Activated naive CD8-positive, alpha-beta T cell treated with anti-CD3 and anti-CD28 coated beads, Interleukin-2, amount 10 ng/mL, durations not matched to agents 7 days and 5 days (primary cell): ENCODE measurements at regions not wholly inside any gene's neighbourhood (a gene's known extent, or its start where the extent isn't known, plus 50 kb on each side); places are given as distances from the start of the nearest gene placed in this dataset.

Experiments used
- ATAC-seq: fragments of 150-1000 bp; cut with Tn5 transposase; one replicate; pipeline ENCODE4 v1.10.0; 2021; ENCODE audit warnings: low read depth, moderate library complexity
- POLR2A ChIA-PET: fragments of 350-600 bp; sonication (Branson Sonifier 250); formaldehyde crosslinking; loops from one replicate; lab custom pipeline; 2021; ENCODE audit warnings: antibody characterized with exemption; lab: Charles Lee
- DNase-seq: peaks from one replicate; pipeline ENCODE4 v3.0.0; 2021
- H3K27ac Mint-ChIP-seq: one replicate; pipeline ENCODE4 v1.8.0; 2022; ENCODE audit warnings: mild to moderate bottlenecking, mixed read lengths
- H3K27me3 Mint-ChIP-seq: one replicate; pipeline ENCODE4 v1.8.0; 2022; ENCODE audit warnings: mild to moderate bottlenecking, moderate library complexity, mixed read lengths
- H3K36me3 Mint-ChIP-seq: one replicate; pipeline ENCODE4 v1.8.0; 2021; ENCODE audit warnings: mild to moderate bottlenecking, mixed read lengths
- H3K4me1 Mint-ChIP-seq: one replicate; pipeline ENCODE4 v1.8.0; 2021; ENCODE audit warnings: mixed read lengths
- H3K4me3 Mint-ChIP-seq: one replicate; pipeline ENCODE4 v1.8.0; 2022; ENCODE audit warnings: mild to moderate bottlenecking, moderate library complexity, mixed read lengths
- H3K9me3 Mint-ChIP-seq: one replicate; pipeline ENCODE4 v1.8.0; 2021; ENCODE audit warnings: mixed read lengths

DNA sequence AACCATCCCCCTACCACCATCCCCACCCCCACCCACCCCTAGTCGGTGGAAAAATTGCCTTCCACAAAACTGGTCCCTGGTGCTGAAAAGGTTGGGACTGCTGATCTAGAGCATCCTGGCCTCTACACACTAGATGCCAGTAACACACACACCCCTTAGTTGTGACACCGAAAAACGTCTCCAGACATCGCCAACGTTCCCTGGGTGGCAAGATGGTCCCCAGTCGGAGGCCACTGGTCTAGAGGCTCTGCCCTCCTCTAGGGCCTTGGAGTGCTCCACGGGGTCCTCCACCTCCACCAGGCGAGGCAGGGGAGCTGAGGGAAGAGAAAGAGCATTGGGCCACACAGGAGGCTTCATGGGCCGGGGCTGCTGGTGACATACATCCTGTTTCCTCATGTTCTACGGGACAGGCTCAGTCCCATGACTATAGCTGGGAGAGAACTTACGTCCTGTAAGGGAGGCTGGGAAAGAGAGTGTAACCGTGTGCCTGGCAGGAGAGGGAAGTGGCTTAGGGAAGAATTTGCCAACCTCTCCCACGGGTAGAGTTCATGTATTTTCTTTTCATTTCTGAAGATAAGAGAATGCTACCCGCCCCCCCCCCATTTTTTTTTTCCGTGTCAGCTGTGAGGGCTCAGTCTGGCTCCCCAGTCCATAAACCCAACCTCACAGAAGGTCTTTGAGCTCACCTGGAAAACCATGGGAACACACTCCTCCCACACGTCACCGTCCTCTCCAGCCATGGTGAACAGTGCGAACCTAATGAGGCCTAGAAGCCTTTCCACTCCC is 132.7 kb upstream of the MYCN start:
- no peak overlapping the region for H3K27ac Mint-ChIP-seq
- no peaks in the 10 kb centered on the region for H3K4me1 Mint-ChIP-seq
- no peak for DNase-seq
- POLR2A ChIA-PET, result no interaction called here
- H3K4me3 Mint-ChIP-seq, result no peak overlapping the region
- ATAC-seq, result no peak
- no peaks in the 10 kb centered on the region for H3K36me3 Mint-ChIP-seq
- H3K9me3 Mint-ChIP-seq, result no peaks in the 10 kb centered on the region
- H3K27me3 Mint-ChIP-seq, result no peaks in the 10 kb centered on the region

DNA sequence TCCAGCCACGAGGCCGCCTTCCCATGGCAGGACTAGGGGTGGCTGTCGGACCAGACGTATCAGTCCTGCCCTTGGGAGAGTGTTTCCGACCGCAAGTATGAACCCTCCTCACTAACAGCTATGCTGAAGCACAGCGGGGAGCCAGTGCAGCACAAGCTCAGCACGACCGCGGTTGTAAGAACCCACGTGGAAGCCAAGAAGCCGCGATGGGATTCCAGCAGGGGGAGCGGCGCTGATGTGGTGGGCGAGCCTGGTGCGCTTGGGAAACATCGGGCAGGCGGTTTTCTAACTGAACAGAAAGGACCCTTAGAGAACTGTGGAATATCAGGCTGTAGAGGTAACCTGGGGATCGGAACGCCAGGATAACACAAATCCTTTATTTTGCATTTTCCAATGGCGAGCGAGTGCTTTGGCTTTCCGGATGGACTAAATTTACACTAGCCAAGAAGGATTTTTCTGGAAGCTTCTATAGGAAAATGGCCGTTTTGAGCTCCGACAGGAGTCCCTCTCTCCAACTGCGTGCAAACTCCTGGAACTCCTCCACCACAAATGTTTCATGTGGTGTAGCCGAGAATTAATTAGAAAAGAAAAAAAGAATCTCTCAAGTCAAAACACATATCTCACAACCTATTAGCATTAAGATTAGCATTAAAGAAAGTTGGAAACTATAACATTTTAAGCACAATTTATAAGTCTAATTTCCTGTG is 132.0 kb upstream of the MYCN start:
- DNase-seq, result no peak
- Mint-ChIP-seq H3K27ac (no peak overlapping the region), H3K9me3 (no peaks in the 10 kb centered on the region), H3K27me3 (no peaks in the 10 kb centered on the region), H3K4me3 (no peak overlapping the region), H3K4me1 (no peaks in the 10 kb centered on the region), H3K36me3 (no peaks in the 10 kb centered on the region)
- POLR2A ChIA-PET, result no interaction called here
- no peak for ATAC-seq

DNA sequence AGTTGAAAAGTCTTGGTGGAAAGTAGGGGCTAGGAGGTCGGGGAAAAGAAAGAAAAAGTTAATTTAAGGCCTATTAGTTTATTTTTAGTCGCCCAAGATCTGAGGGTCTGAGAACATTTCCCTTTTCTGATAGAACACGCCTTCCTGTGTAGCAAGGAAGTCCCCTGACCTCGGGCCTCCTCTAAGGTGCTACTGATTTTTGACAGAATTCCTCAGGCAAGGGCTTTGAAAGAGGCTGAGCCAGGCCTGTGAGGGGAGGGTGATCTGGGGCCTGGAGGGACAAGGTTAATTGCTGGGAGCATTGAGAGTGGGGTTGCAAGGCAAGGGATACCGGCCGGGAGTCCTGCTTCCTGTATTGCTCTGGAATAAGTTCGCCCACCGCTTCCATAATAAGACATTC is 131.4 kb upstream of the MYCN start:
- no peaks in the 10 kb centered on the region for H3K4me1 Mint-ChIP-seq
- H3K36me3 Mint-ChIP-seq, result no peaks in the 10 kb centered on the region
- H3K4me3 Mint-ChIP-seq, result no peak overlapping the region
- H3K27ac Mint-ChIP-seq, result no peak overlapping the region
- DNase-seq, result no peak
- H3K27me3 Mint-ChIP-seq, result no peaks in the 10 kb centered on the region
- no peaks in the 10 kb centered on the region for H3K9me3 Mint-ChIP-seq
- POLR2A ChIA-PET, result no interaction called here
- no peak for ATAC-seq

DNA sequence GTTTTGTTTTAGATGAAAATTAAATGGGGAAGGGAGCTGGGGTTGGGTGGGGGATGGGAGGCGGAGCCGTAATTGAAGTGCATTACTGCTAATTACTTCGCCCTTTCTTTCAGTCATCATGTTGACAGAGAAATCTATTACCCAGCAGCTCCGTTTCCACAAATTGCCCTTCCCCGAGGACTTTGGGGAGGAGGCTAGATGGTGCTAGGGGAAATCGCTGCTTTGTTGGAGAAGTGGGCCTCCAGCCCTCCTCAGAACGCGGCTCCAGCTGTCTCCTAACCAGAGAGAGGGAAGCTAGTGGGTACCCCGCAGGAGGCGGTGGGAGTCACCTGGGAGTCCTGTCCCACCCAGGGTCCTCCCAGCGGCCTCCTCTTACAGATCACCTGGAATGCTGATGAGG is 130.9 kb upstream of the MYCN start:
- Mint-ChIP-seq H3K4me3 (no peak overlapping the region), H3K36me3 (no peaks in the 10 kb centered on the region), H3K9me3 (no peaks in the 10 kb centered on the region), H3K27ac (no peak overlapping the region), H3K4me1 (no peaks in the 10 kb centered on the region), H3K27me3 (no peaks in the 10 kb centered on the region)
- ATAC-seq, result no peak
- DNase-seq, result no peak
- POLR2A ChIA-PET, result no interaction called here

DNA sequence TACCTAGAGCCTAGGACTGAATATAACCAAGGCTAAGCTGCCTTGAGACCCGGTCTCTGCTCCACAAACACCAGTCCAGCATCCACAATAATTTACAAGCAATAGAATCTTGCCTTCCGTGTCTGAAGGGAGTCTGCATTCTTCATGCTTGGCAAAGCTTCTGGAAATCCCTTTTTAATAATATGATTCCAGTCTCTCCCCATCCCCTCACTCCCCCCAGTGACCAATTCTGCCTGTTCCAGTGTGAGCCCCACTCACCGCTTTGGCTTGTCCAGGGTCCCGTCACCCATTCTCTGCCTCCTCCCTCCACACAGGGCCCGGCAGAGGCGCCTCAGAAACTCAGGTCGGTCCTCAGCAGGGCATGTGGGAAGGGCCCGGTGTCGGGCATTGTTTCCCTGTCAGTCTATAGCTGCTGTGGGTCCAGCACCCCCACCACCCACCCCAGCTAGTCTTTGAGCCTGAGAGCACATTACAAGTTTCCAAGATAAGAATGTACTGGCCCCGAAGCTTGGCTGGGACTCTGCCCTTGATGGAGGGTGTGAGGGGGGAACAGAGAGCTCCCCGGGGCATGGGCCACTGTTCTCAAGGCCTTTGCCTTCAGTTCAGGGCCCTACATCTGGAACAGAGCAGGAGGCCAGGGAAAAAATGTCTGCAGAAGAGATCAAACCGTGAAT is 129.7 kb upstream of the MYCN start:
- POLR2A ChIA-PET, result no interaction called here
- no peak for ATAC-seq
- H3K27ac Mint-ChIP-seq, result no peak overlapping the region
- peaks cover 5% of the 10 kb centered on the region for H3K27me3 Mint-ChIP-seq
- no peak overlapping the region for H3K4me3 Mint-ChIP-seq
- H3K4me1 Mint-ChIP-seq, result no peaks in the 10 kb centered on the region
- no peak for DNase-seq
- H3K9me3 Mint-ChIP-seq, result no peaks in the 10 kb centered on the region
- H3K36me3 Mint-ChIP-seq, result no peaks in the 10 kb centered on the region

DNA sequence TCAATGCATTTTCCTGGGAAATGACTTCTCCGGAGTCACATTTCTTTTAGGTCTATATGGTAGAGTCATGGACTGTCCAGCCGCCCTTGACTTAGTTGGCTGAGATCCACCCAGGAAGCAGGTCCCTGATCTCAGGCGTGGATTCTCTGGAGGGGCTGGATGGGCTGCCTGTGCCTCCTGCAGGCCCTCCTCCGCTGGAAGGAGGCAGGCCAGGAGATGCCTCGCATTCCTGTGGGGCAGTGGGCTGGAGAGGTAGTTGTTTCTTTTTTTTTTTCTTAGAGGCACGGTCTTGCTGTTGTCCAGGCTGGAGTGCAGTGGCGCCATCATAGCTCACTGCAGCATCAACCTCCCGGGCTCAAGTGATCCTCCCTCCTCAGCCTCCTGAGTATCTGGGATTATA is 129.0 kb upstream of the MYCN start:
- ATAC-seq (no peak), DNase-seq (no peak)
- Mint-ChIP-seq H3K4me3 (no peak overlapping the region), H3K27me3 (peaks cover 6% of the 10 kb centered on the region), H3K4me1 (no peaks in the 10 kb centered on the region), H3K9me3 (no peaks in the 10 kb centered on the region), H3K27ac (no peak overlapping the region), H3K36me3 (no peaks in the 10 kb centered on the region)
- POLR2A ChIA-PET, result no interaction called here

DNA sequence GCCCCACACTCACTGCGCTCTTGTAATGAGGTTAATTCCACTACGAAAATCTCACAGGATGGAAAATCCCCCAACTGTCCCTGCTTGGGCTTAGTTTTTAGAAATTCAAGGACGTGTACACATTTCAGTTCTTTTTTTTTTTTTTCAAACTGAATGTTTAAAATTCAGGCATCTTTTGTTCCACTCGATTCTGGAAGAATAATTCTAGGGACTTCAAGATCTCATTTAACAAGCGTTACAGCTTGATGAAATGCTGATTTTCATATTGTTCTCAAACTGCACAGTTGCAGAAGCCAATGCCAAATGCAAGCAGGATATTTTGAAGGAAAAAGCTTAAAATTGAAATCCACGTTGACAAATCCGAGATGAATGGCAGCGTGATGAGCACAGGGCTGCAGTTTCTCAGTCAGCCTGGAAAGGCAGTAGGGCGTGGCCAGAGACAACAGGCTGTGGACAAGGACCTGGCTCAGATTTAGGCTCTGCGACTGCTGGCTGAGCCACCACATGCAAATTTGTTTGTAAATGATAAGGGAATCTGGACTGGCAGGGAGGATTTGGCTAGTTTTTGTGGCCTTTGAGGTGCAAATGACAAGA is 128.1 kb upstream of the MYCN start:
- no peaks in the 10 kb centered on the region for H3K36me3 Mint-ChIP-seq

DNA sequence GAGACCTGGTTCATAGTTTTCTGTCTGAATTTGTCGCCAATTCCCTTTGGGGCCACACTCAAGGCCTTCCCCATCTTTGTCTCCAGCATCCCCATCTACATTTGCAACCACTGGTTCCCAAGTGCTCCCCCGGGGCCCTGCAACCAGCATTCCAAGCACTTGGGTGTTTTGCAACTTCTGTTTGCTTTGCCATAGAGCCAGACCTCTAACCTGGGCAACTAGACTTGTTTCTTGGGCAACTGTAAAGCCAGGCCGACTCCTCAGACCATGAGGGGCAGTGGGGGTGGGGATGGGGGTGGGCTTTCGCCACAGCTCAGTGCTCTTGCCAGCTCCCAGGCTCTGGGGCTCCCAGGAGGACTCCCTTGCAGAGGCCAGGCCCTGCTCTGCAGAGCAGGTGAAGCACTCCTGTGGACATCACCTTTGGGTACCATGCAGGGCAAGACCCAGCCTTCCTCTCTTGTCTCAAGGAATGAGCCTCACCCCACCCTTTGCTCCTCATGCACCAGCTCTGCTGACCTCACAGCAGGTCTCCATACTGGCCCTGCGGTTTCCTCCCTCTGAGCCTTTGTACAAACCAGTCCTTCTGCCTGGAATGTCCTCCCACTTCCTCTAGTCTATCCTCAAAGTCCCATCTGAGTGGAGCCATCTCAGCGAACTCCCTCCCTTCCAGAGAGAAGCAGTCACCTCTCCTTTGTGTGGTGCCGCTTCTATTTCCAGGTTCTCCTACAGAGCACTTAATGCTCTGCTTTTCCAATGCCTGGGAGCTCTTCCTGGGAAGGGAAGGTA is 126.7 kb upstream of the MYCN start:
- Mint-ChIP-seq H3K9me3 (no peaks in the 10 kb centered on the region), H3K27ac (no peak overlapping the region), H3K4me1 (no peaks in the 10 kb centered on the region), H3K36me3 (no peaks in the 10 kb centered on the region), H3K4me3 (no peak overlapping the region), H3K27me3 (peaks cover 26% of the 10 kb centered on the region)
- ATAC-seq (no peak), DNase-seq (no peak)
- POLR2A ChIA-PET, result no interaction called here

More for the DNA sequence above, 128.1 kb upstream of the MYCN start:
- DNase-seq (no peak), ATAC-seq (no peak)
- no peak overlapping the region for H3K27ac Mint-ChIP-seq
- H3K9me3 Mint-ChIP-seq, result no peaks in the 10 kb centered on the region
- H3K4me1 Mint-ChIP-seq, result no peaks in the 10 kb centered on the region
- H3K27me3 Mint-ChIP-seq, result peaks cover 12% of the 10 kb centered on the region
- POLR2A ChIA-PET, result no interaction called here
- H3K4me3 Mint-ChIP-seq, result no peak overlapping the region

DNA sequence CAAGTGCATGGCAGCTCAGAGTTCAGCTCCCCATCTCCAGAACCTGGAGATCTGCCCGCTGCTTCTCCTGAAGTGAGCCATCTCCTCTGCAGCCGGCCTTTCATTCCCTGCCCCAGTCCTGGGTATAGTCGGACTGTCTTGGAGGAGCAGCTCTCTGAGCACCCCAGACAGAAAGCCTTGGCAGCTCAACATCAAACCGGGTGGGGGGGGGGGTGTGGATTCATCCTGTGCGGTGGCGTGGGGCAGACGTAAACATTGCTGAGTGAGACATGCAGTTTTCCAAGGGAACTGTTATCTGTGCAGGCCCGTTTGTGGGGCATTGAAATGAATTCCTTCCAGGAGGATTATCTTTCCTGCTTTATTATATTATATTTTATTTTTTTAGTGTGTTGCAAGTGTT is 125.9 kb upstream of the MYCN start:
- no peak overlapping the region for H3K4me3 Mint-ChIP-seq
- no peaks in the 10 kb centered on the region for H3K4me1 Mint-ChIP-seq
- no peaks in the 10 kb centered on the region for H3K9me3 Mint-ChIP-seq
- no peak for DNase-seq
- H3K27ac Mint-ChIP-seq, result no peak overlapping the region
- H3K27me3 Mint-ChIP-seq, result peaks cover 30% of the 10 kb centered on the region
- H3K36me3 Mint-ChIP-seq, result no peaks in the 10 kb centered on the region
- POLR2A ChIA-PET, result no interaction called here
- ATAC-seq, result no peak

DNA sequence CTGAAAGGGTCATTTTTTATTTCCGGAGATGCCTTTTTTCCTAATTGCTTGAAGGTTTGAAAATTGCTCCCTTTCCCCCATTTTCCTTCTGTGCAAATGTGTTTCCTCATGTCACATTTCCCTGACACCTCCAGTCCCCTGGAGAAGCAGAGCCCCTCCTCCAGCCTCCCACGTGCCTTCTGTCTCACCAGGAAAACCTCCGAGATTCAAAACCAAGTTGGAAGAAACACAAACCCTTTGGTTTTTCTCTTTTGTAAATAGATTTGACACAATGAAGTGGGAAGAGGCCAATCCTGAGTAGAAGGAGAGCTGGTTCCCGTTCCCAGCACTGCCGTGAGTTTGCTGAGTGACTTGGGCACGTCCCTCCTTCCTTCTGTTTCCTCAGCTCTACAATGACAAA is 125.4 kb upstream of the MYCN start:
- DNase-seq, result no peak
- POLR2A ChIA-PET, result no interaction called here
- Mint-ChIP-seq H3K9me3 (no peaks in the 10 kb centered on the region), H3K4me3 (no peak overlapping the region), H3K27me3 (peaks cover 35% of the 10 kb centered on the region), H3K4me1 (no peaks in the 10 kb centered on the region), H3K27ac (no peak overlapping the region), H3K36me3 (no peaks in the 10 kb centered on the region)
- no peak for ATAC-seq

DNA sequence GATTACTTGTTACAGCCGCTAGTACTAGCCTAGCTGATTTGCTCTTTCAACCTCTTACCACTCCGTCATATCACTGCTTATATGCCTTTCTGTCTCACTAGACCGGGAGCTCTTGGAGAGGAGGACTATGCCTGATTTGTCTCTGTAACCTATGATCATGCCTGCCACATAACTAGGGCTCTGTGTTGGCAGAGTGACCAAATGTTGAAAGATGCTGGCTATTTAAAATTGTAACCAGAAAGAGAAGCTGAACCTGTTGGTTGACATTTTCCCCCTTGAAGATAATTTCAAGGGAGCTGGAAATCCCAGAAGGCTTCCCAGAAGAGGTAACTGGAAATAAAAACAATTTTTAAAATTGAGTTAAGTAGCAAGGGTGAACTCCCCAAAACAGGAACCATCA is 124.1 kb upstream of the MYCN start:
- Mint-ChIP-seq H3K27ac (no peak overlapping the region), H3K4me1 (no peaks in the 10 kb centered on the region), H3K4me3 (no peak overlapping the region), H3K27me3 (peaks cover 39% of the 10 kb centered on the region), H3K9me3 (no peaks in the 10 kb centered on the region), H3K36me3 (no peaks in the 10 kb centered on the region)
- ATAC-seq, result no peak
- POLR2A ChIA-PET, result no interaction called here
- DNase-seq, result no peak

DNA sequence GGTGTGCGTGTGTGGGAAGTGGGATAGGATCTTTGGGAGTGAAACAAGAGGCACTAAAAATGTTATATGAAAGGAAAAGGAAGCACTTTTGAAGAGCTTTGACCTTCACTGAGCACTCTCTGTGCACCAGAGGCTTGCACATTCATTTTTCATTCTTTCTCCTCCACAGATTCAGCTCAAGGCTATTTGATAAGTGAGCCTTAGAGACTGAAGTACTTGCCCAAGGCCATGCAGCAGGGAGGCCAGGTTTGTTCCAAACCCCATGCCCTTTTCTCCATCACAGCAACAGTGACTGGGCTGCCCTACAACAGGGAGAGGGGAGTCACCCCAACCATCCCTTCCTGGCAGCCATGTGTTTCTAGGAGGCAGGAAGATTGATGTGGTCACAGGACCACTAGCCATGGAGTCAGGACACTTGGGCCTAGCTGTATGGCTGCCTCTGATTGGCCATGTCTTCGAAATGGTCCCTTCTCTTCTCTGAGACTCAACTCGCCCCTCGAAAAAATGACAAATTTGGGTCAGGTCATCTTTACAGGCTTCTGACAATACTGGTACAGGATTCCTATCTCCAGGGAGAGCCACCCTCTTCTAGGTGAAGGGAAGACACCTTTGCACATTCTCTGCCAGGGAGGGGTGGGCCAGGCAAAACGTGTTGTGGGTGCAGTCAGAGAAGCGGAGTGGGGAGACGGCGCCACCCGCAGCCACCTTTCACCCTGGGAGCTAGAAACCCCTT is 123.5 kb upstream of the MYCN start:
- H3K4me1 Mint-ChIP-seq, result no peaks in the 10 kb centered on the region
- POLR2A ChIA-PET, result no interaction called here
- no peak overlapping the region for H3K4me3 Mint-ChIP-seq
- ATAC-seq (no peak), DNase-seq (no peak)
- no peaks in the 10 kb centered on the region for H3K9me3 Mint-ChIP-seq
- H3K27ac Mint-ChIP-seq, result no peak overlapping the region
- H3K27me3 Mint-ChIP-seq, result peaks cover 39% of the 10 kb centered on the region
- H3K36me3 Mint-ChIP-seq, result no peaks in the 10 kb centered on the region
